SK-MEL-5 (cell line): ENCODE measurements at regions not wholly inside any gene's neighbourhood (a gene's known extent, or its start where the extent isn't known, plus 50 kb on each side); places are given as distances from the start of the nearest gene placed in this dataset.

Experiments
- DNase-seq: peaks from one replicate; pipeline ENCODE4 v3.0.0-alpha.2; 2016; ENCODE audit warnings: low read depth, low spot score
- in situ Hi-C: cut with HindIII; loops from 2 replicates; pipeline ENCODE4 v1.10.0; 2016; ENCODE audit warnings: low sequenced_read_pairs, high pct_unique_total_duplicates, low pct_unique_long_range_greater_than_20kb

GRCh38 chr10:113967126-113967525 lies 76.5 kb upstream of the ADRB1 start:
- no peak for DNase-seq
- in situ Hi-C loops, result no loop called here

GRCh38 chr10:113970641-113971040 lies 73.0 kb upstream of the ADRB1 start:
- no peak for DNase-seq
- in situ Hi-C loops, result no loop called here

GRCh38 chr10:113971349-113971973 lies 72.2 kb upstream of the ADRB1 start:
- DNase-seq, result no peak
- in situ Hi-C loops, result no loop called here

- no peak for DNase-seq
- in situ Hi-C loops, result no loop called here
Measured at GRCh38 chr10:113977174-113977573, 66.5 kb upstream of the ADRB1 start.

- in situ Hi-C loops, result no loop called here
- no peak for DNase-seq
Measured at GRCh38 chr10:113978802-113979201, 64.9 kb upstream of the ADRB1 start.

- no peak for DNase-seq
- in situ Hi-C loops, result no loop called here
Measured at GRCh38 chr10:113979409-113979808, 64.3 kb upstream of the ADRB1 start.

GRCh38 chr10:113980408-113981087 lies 63.1 kb upstream of the ADRB1 start:
- peak; percentile 34 for DNase-seq
- in situ Hi-C loops, result no loop called here

- in situ Hi-C loops, result no loop called here
Measured at GRCh38 chr10:113982296-113982695, 61.4 kb upstream of the ADRB1 start.

GRCh38 chr10:113982769-113983168 lies 60.9 kb upstream of the ADRB1 start:
- DNase-seq, result no peak
- in situ Hi-C loops, result no loop called here

More at GRCh38 chr10:113982296-113982695, 61.4 kb upstream of the ADRB1 start:
- no peak for DNase-seq

- DNase-seq, result no peak
- in situ Hi-C loops, result no loop called here
Measured at GRCh38 chr10:113983552-113983951, 60.1 kb upstream of the ADRB1 start.

GRCh38 chr10:113985297-113985844 lies 58.3 kb upstream of the ADRB1 start:
- in situ Hi-C loops, result no loop called here
- no peak for DNase-seq

- in situ Hi-C loops, result no loop called here
- DNase-seq, result no peak
Measured at GRCh38 chr10:113986316-113986715, 57.4 kb upstream of the ADRB1 start.

- in situ Hi-C loops, result no loop called here
Measured at GRCh38 chr10:113987156-113987555, 56.5 kb upstream of the ADRB1 start.

GRCh38 chr10:113987805-113988204 lies 55.9 kb upstream of the ADRB1 start:
- in situ Hi-C loops, result no loop called here
- no peak for DNase-seq

More at GRCh38 chr10:113987156-113987555, 56.5 kb upstream of the ADRB1 start:
- DNase-seq, result no peak

- DNase-seq, result no peak
- in situ Hi-C loops, result no loop called here
Measured at GRCh38 chr10:113988535-113988934, 55.1 kb upstream of the ADRB1 start.

GRCh38 chr10:113991091-113991860 lies 52.4 kb upstream of the ADRB1 start:
- in situ Hi-C loops, result no loop called here
- DNase-seq, result no peak

- peak; percentile 8 for DNase-seq
- in situ Hi-C loops, result no loop called here
Measured at GRCh38 chr10:113992471-113993011, 51.1 kb upstream of the ADRB1 start.

- DNase-seq, result no peak
- in situ Hi-C loops, result no loop called here
Measured at GRCh38 chr10:113993489-113993991, 50.1 kb upstream of the ADRB1 start.
